Activated CD4-positive, alpha-beta T cell treated with anti-CD3 and anti-CD28 coated beads for 36 hours (primary cell): ENCODE measurements at regions not wholly inside any gene's neighbourhood (a gene's known extent, or its start where the extent isn't known, plus 50 kb on each side); places are given as distances from the start of the nearest gene placed in this dataset.
"Not testable (repeated sequence)": the region's sequence is repeated elsewhere in the genome, so short reads cannot be mapped to it uniquely, and the experiment has no call there.

ENCODE experiments used
- ATAC-seq: fragments of 200-7000 bp; cut with Tn5 transposase; one replicate; pipeline ENCODE4 v1.10.0; 2021; ENCODE audit warnings: mild to moderate bottlenecking, moderate library complexity
- CTCF ChIA-PET: fragments of 350-600 bp; sonication (Branson Sonifier 250); formaldehyde crosslinking; loops from one replicate; lab custom pipeline; 2021; ENCODE audit warnings: antibody characterized with exemption; lab: Charles Lee
- POLR2A ChIA-PET: fragments of 350-600 bp; sonication (Branson Sonifier 250); formaldehyde crosslinking; loops from one replicate; lab custom pipeline; 2021; ENCODE audit warnings: antibody characterized with exemption, inconsistent platforms; lab: Charles Lee
- DNase-seq: peaks from one replicate; pipeline ENCODE4 v3.0.0-alpha.2; 2020
- H3K27ac Mint-ChIP-seq: one replicate; pipeline ENCODE4 v1.8.0; 2021; ENCODE audit warnings: mixed read lengths
- H3K27me3 Mint-ChIP-seq: one replicate; pipeline ENCODE4 v1.8.0; 2021; ENCODE audit warnings: mixed read lengths
- H3K36me3 Mint-ChIP-seq: one replicate; pipeline ENCODE4 v1.8.0; 2021; ENCODE audit warnings: low read depth, mixed read lengths
- H3K4me1 Mint-ChIP-seq: one replicate; pipeline ENCODE4 v1.8.0; 2021; ENCODE audit warnings: mixed read lengths
- H3K4me3 Mint-ChIP-seq: one replicate; pipeline ENCODE4 v1.8.0; 2021; ENCODE audit warnings: mild to moderate bottlenecking, moderate library complexity, mixed read lengths
- H3K9me3 Mint-ChIP-seq: one replicate; pipeline ENCODE4 v1.8.0; 2021; ENCODE audit warnings: low read depth, mixed read lengths
- intact Hi-C, 2 experiments: fragments of 100-400 bp; cut with DNase I in 1 of 2; cut with micrococcal nuclease in 1 of 2; formaldehyde crosslinking; loops; one replicate each; pipeline versions ENCODE4 v1.14.2 to v1.15.1; 2022 to 2024; cut with DNase I, micrococcal nuclease

DNA sequence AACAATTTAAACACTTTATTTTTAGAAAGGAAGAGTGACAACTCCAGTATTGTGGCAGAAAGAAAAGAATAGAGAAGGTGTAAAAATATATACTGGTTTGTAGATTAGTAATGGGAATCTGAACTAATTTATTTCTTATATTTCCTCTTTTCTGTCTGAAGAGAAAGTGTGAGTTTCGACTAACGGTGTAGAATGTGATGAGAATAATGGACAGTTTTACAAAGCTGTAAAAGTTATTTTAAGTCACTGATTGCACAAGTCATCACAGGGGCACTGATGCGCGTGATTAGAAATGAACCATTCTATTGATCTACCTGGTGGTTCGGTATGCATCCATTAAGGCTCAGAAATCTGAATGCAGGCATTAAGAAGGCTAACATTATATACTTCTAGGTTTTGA lies 158.5 kb upstream of the ATXN7L3B start:
- Mint-ChIP-seq H3K36me3 (no peaks in the 10 kb centered on the region), H3K4me1 (no peaks in the 10 kb centered on the region), H3K27me3 (no peaks in the 10 kb centered on the region), H3K27ac (no peak overlapping the region), H3K4me3 (no peak overlapping the region), H3K9me3 (no peaks in the 10 kb centered on the region)
- no peak for ATAC-seq
- ChIA-PET CTCF (no interaction called here), POLR2A (no interaction called here)
- no peak for DNase-seq
- intact Hi-C loops = no loop called here

DNA sequence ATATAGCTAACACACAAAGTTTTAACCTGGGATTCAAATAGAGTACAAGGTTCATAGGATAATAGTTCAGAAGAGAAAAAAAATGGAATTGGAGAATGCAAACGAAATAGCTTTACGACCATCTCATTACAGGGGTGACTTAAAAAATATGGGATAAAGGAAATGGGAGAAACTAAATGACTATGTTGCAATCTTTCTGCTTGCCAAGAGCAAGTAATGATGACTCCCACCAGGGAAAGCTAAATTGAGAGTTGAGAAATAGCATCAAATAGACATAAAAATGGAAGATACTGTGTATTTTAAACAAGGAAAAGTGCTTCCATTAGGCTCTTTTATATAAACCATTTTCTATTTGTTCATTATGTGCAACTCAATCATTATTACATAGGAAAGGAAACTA lies 155.7 kb upstream of the ATXN7L3B start:
- H3K4me1 Mint-ChIP-seq = no peaks in the 10 kb centered on the region
- no peak overlapping the region for H3K4me3 Mint-ChIP-seq
- no peak for ATAC-seq
- intact Hi-C loops = no loop called here
- H3K27me3 Mint-ChIP-seq = no peaks in the 10 kb centered on the region
- CTCF ChIA-PET = no interaction called here
- POLR2A ChIA-PET = no interaction called here
- DNase-seq = no peak
- H3K36me3 Mint-ChIP-seq = no peaks in the 10 kb centered on the region
- H3K27ac Mint-ChIP-seq = no peak overlapping the region
- H3K9me3 Mint-ChIP-seq = no peaks in the 10 kb centered on the region

DNA sequence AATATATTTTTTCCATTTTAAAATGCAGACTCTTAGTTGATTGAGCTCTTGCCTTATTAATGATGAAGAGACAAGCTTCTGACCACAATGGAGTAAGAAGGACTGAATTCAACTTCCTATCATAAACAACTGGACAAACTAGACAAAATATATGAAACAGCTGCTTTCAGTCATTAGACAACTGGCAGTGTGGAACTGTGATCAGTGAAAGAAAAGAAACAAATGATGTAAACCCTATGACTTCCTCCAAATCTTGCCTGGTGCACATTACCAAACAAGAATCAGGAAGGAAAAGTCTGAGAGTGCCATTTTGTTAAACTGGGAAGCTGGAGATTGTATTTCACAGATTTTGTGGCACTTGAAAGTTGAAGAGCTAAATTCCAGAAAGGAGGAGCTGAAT lies 154.7 kb upstream of the ATXN7L3B start:
- ATAC-seq (no peak), DNase-seq (no peak)
- intact Hi-C loops = no loop called here
- H3K4me3 Mint-ChIP-seq = no peak overlapping the region
- no peaks in the 10 kb centered on the region for H3K4me1 Mint-ChIP-seq
- no peaks in the 10 kb centered on the region for H3K36me3 Mint-ChIP-seq
- POLR2A ChIA-PET = no interaction called here
- CTCF ChIA-PET = no interaction called here
- no peaks in the 10 kb centered on the region for H3K9me3 Mint-ChIP-seq
- H3K27me3 Mint-ChIP-seq = no peaks in the 10 kb centered on the region
- no peak overlapping the region for H3K27ac Mint-ChIP-seq

DNA sequence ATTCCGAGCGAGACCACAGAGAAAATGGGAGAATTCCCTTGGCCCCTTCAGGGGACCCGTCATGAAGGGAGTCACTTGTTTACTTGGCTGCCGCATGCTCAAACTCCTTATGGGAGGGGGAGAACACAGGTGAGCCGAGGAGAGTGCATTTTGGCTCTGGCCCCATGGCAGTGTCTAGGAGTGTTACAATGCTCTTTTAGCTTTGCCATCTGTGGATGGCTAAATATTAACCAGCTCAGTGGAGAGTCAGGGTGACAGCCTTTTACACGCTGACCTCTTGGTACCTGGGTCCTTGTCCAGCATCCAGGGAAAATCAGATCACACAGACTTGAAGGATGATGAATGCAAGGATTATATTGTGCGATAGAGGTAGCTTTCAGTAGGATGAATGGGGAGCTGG lies 146.4 kb upstream of the ATXN7L3B start:
- ATAC-seq (no peak), DNase-seq (no peak)
- no peaks in the 10 kb centered on the region for H3K9me3 Mint-ChIP-seq
- H3K36me3 Mint-ChIP-seq = no peaks in the 10 kb centered on the region
- no peak overlapping the region for H3K4me3 Mint-ChIP-seq
- POLR2A ChIA-PET = no interaction called here
- H3K27ac Mint-ChIP-seq = no peak overlapping the region
- no peaks in the 10 kb centered on the region for H3K4me1 Mint-ChIP-seq
- peaks cover 5% of the 10 kb centered on the region for H3K27me3 Mint-ChIP-seq
- CTCF ChIA-PET = interaction anchor here (1.2 kb wide), 1 partner anchor 369 kb away, joined by 3 read pairs; no protein-coding TSS in a partner anchor
- intact Hi-C loops = no loop called here

DNA sequence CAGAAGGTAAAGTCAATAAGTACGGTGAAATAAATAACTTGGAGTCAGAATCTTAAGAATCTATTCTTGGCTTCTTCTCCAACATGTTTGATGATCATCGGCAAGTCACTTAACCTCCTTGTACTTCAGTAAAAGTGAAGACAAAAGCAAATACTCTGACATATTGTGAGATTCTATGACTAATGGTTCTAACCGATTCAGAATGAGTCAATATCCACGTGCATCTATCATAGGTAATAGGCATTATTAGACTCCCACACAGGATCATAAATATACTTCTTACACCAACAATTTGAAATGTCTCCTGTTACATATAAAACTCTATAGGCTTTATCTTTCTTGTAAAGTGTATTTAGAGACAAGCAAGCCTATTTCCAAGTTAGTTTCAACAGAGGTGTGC lies 144.4 kb upstream of the ATXN7L3B start:
- CTCF ChIA-PET = no interaction called here
- POLR2A ChIA-PET = no interaction called here
- intact Hi-C loops = no loop called here

DNA sequence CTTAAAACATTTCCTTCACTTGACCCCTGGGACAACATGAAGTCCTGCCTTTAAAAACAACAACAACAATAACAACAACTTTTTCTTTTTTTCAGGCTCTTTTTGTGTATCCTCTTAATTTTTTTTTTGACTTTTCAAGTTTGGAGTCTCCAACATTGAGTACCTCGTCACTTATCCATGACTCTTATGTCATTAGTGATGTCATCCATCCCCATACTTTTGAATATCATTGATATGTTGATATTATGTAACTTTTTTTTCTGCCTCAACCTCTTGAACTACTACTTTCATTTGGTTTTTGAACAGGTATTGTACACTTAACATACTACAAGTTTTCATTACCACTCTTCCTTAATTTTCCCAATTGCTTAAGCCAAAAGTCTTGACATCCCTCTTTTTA lies 143.0 kb upstream of the ATXN7L3B start:
- Mint-ChIP-seq H3K4me1 (no peaks in the 10 kb centered on the region), H3K4me3 (no peak overlapping the region), H3K27me3 (peaks cover 5% of the 10 kb centered on the region), H3K36me3 (no peaks in the 10 kb centered on the region), H3K9me3 (no peaks in the 10 kb centered on the region), H3K27ac (no peak overlapping the region)
- ATAC-seq = no peak
- ChIA-PET POLR2A (no interaction called here), CTCF (no interaction called here)
- intact Hi-C loops = no loop called here
- no peak for DNase-seq

More for the DNA sequence above, 144.4 kb upstream of the ATXN7L3B start:
- Mint-ChIP-seq H3K4me1 (no peaks in the 10 kb centered on the region), H3K9me3 (no peaks in the 10 kb centered on the region), H3K27ac (no peak overlapping the region), H3K4me3 (no peak overlapping the region), H3K27me3 (peaks cover 5% of the 10 kb centered on the region), H3K36me3 (no peaks in the 10 kb centered on the region)
- ATAC-seq = no peak
- DNase-seq = no peak

DNA sequence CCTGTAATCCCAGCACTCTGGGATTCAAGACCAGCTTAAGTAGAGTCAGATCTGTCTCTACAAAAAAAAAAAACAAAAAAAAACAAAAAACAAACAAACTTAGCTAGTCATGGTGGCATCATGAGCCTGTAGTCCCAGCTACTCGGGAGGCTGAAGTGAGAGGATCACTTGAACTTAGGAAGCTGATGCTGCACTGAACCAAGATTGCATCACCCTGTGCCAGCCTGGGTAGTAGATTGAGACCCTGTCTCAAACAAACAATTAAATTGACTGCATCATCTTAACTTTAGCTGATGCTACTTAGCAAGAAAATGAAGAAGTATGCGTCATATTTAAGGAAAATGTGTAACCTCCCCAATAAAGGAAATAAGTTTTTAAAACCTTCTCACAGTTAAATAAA lies 136.6 kb upstream of the ATXN7L3B start:
- intact Hi-C loops = no loop called here

DNA sequence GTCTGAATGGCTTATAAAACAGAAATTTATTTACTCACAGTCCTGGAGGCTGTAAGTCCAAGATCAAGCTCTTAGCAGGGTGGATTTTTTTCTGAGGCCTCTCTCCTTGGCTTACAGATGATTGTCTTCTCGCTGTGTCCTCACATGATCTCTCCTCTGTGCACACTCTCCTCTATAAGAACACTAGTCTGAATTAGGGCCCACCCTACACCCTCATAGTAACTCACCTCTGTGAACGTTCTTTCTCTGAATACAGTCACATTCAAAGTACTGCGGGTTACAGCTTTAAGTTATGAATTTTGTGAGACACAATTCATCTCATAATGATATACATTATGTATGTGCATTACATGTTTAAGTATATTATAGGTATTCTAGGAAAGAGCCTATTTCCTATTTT lies 135.7 kb upstream of the ATXN7L3B start:
- POLR2A ChIA-PET = no interaction called here
- H3K36me3 Mint-ChIP-seq = no peaks in the 10 kb centered on the region
- DNase-seq (no peak), ATAC-seq (no peak)
- intact Hi-C loops = no loop called here
- H3K27ac Mint-ChIP-seq = no peak overlapping the region
- CTCF ChIA-PET = interaction anchor here (0.6 kb wide), 1 partner anchor 464 kb away, joined by 3 read pairs; no protein-coding TSS in a partner anchor
- H3K4me1 Mint-ChIP-seq = no peaks in the 10 kb centered on the region
- no peaks in the 10 kb centered on the region for H3K27me3 Mint-ChIP-seq
- no peaks in the 10 kb centered on the region for H3K9me3 Mint-ChIP-seq
- no peak overlapping the region for H3K4me3 Mint-ChIP-seq

More for the DNA sequence above, 136.6 kb upstream of the ATXN7L3B start:
- H3K4me1 Mint-ChIP-seq = no peaks in the 10 kb centered on the region
- no peaks in the 10 kb centered on the region for H3K36me3 Mint-ChIP-seq
- ChIA-PET CTCF (no interaction called here), POLR2A (no interaction called here)
- ATAC-seq = no peak
- no peak overlapping the region for H3K4me3 Mint-ChIP-seq
- H3K27me3 Mint-ChIP-seq = no peaks in the 10 kb centered on the region
- no peak for DNase-seq
- H3K27ac Mint-ChIP-seq = no peak overlapping the region
- H3K9me3 Mint-ChIP-seq = no peaks in the 10 kb centered on the region

DNA sequence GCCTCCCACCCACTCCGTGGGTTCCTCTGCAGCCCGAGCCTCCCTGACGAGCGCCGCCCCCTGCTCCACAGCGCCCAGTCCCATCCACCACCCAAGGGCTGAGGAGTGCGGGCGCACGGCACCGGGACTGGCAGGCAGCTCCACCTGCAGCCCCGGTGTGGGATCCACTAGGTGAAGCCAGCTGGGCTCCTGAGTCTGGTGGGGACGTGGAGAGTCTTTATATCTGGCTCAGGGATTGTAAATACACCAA lies 134.5 kb upstream of the ATXN7L3B start:
- not testable (repeated sequence) for H3K27me3 Mint-ChIP-seq, DNase-seq

DNA sequence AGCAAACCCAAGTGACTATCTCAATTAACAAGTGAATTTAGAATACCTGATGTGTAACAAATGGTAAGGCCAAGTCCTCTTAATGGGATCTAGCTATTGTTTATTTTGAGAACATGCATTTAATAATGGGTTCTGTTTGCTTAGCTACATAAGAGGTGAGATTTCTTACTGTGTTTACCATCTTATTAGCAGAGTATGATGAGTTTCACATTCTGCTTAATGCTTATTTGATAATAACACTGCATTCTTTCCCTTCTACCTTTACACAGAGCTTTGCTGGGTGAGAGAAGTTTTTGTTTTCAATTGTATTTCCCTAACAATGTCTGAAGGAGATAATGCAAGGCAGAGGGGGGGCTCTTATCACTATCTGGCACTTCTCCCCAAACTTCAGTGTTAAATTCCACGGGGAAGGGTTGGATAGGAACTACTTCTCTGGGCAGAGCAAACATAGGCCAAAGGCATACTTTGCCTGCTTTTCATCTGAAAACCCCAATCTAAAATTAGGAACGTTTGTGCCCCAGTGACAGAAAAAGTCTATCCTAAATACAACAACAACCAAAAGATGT lies 129.0 kb upstream of the ATXN7L3B start:
- Mint-ChIP-seq H3K4me1 (no peaks in the 10 kb centered on the region), H3K9me3 (no peaks in the 10 kb centered on the region), H3K4me3 (no peak overlapping the region), H3K27ac (no peak overlapping the region), H3K36me3 (no peaks in the 10 kb centered on the region), H3K27me3 (peaks cover 3% of the 10 kb centered on the region)
- intact Hi-C loops = no loop called here
- POLR2A ChIA-PET = no interaction called here
- no peak for DNase-seq
- ATAC-seq = no peak
- CTCF ChIA-PET = no interaction called here

More for the DNA sequence above, 134.5 kb upstream of the ATXN7L3B start:
- intact Hi-C loops, POLR2A ChIA-PET, H3K9me3 Mint-ChIP-seq, H3K27ac Mint-ChIP-seq, H3K36me3 Mint-ChIP-seq, CTCF ChIA-PET, ATAC-seq, H3K4me3 Mint-ChIP-seq, H3K4me1 Mint-ChIP-seq: not testable (repeated sequence)

DNA sequence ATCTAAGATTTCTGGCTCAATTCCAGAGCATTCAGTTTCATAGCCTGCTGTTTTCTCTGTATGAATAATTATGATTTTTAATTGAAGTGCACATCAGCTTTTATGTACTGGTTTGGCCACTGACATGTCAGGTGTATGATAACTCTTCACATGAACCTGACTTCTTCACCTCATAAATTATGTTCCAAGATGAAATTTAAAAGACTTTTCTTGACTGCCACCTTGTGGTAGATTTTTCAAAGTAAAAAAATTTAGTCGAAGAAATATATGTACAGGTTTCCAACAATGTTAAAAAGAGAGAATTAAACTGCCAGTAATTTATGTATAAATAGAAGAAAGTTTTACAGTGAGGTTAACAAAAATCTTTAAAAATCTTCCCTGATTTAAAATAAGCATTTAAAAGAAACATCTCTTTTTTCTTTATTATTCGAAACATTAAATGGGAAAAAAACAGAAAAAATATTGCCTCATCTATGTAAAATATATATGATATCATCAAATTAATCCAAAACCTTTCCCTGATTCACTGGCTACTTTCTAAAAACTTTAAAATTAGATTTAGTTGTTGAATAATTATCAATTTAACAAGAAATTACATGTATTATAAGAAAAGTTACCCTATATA lies 124.9 kb upstream of the ATXN7L3B start:
- H3K27me3 Mint-ChIP-seq = peaks cover 3% of the 10 kb centered on the region

DNA sequence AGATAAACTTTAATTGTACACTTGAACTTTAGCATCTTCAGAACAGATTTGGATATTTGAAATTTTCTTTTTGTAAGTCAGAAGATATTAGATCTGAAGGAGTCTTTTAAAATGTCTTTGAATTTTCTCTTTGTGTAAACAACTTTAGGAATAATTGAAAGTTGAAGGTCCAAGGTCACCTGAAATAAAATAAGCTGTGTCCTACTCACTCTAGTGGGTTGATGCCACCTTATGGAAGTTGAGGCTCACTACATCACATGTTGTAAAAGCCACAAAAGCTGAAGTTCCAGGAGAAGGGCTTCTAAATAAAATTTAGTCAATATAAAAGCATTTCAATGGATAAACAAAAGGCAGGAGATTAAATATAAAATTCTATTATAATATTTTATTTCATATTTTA lies 122.0 kb upstream of the ATXN7L3B start:
- H3K27ac Mint-ChIP-seq = no peak overlapping the region
- ChIA-PET POLR2A (no interaction called here), CTCF (interaction anchor here (1.1 kb wide), 1 partner anchor 121 kb away, joined by 3 read pairs; no protein-coding TSS in a partner anchor)
- H3K4me3 Mint-ChIP-seq = no peak overlapping the region
- no peaks in the 10 kb centered on the region for H3K36me3 Mint-ChIP-seq
- no peaks in the 10 kb centered on the region for H3K9me3 Mint-ChIP-seq
- DNase-seq (no peak), ATAC-seq (no peak)
- intact Hi-C loops = loop anchor here in 1 of 2 experiments (2.0 kb wide), 1 partner anchor 121 kb away; the partner anchor contains the start of gene ATXN7L3B
- H3K4me1 Mint-ChIP-seq = no peaks in the 10 kb centered on the region
- peaks cover 6% of the 10 kb centered on the region for H3K27me3 Mint-ChIP-seq

More for the DNA sequence above, 124.9 kb upstream of the ATXN7L3B start:
- H3K4me1 Mint-ChIP-seq = no peaks in the 10 kb centered on the region
- no peaks in the 10 kb centered on the region for H3K9me3 Mint-ChIP-seq
- intact Hi-C loops = loop anchor here (2.0 to 5.0 kb wide), 2 partner anchors 302 to 390 kb away; no protein-coding TSS in a partner anchor
- DNase-seq = no peak
- no peaks in the 10 kb centered on the region for H3K36me3 Mint-ChIP-seq
- H3K4me3 Mint-ChIP-seq = no peak overlapping the region
- no peak overlapping the region for H3K27ac Mint-ChIP-seq
- CTCF ChIA-PET = interaction anchor here (0.9 to 1.0 kb wide), 2 partner anchors 10 to 319 kb away, joined by 3 to 4 read pairs; no protein-coding TSS in a partner anchor
- no peak for ATAC-seq
- POLR2A ChIA-PET = no interaction called here
